H9 (cell line): ENCODE measurements at regions not wholly inside any gene's neighbourhood (a gene's known extent, or its start where the extent isn't known, plus 50 kb on each side); places are given as distances from the start of the nearest gene placed in this dataset.

Experiments
- DNase-seq: peaks from one replicate; pipeline ENCODE4 v3.0.0-alpha.2; 2017
- H2AFZ ChIP-seq: one replicate; pipeline ENCODE4 v1.6.1; 2013; ENCODE audit warnings: mild to moderate bottlenecking, low read length, control low read depth, moderate library complexity
- H2AK5ac ChIP-seq: 2 replicates; pipeline ENCODE4 v1.6.1; 2013; ENCODE audit warnings: low read length, control low read depth, mixed read lengths; ENCODE audit not compliant: insufficient read length
- H2BK120ac ChIP-seq: one replicate; pipeline ENCODE4 v1.6.1; 2013; ENCODE audit warnings: low read depth, mild to moderate bottlenecking, low read length, control low read depth, inconsistent platforms; ENCODE audit not compliant: poor library complexity, severe bottlenecking
- H2BK12ac ChIP-seq: 2 replicates; pipeline ENCODE4 v1.6.1; 2013; ENCODE audit warnings: low read length, control low read depth, mixed read lengths, low read depth; ENCODE audit not compliant: insufficient read length
- H2BK15ac ChIP-seq: 2 replicates; pipeline ENCODE4 v1.6.1; 2013; ENCODE audit warnings: low read depth, low read length, control low read depth
- H2BK20ac ChIP-seq: one replicate; pipeline ENCODE4 v1.6.1; 2013; ENCODE audit warnings: low read depth, mild to moderate bottlenecking, low read length, control low read depth, inconsistent platforms; ENCODE audit not compliant: poor library complexity, severe bottlenecking
- H2BK5ac ChIP-seq: 2 replicates; pipeline ENCODE4 v1.6.1; 2013; ENCODE audit warnings: low read length, control low read depth, mixed read lengths; ENCODE audit not compliant: insufficient read length
- H3K14ac ChIP-seq: 2 replicates; pipeline ENCODE4 v1.6.1; 2013; ENCODE audit warnings: low read length, control low read depth; ENCODE audit not compliant: insufficient read depth
- H3K18ac ChIP-seq: 2 replicates; pipeline ENCODE4 v1.6.1; 2013; ENCODE audit warnings: low read depth, mild to moderate bottlenecking, mixed read lengths, low read length, control low read depth; ENCODE audit not compliant: insufficient read length
- H3K23ac ChIP-seq: 2 replicates; pipeline ENCODE4 v1.6.1; 2013; ENCODE audit warnings: low read length, control low read depth, mixed read lengths, low read depth; ENCODE audit not compliant: insufficient read length
- H3K23me2 ChIP-seq: 2 replicates; pipeline ENCODE4 v1.6.1; 2013; ENCODE audit warnings: low read depth, mild to moderate bottlenecking, mixed read lengths, low read length, control low read depth; ENCODE audit not compliant: insufficient read length, poor library complexity, severe bottlenecking
- H3K27ac ChIP-seq: 2 replicates; pipeline ENCODE4 v1.5.1; 2013; ENCODE audit warnings: low read length, control low read depth, mixed read lengths, low read depth; ENCODE audit not compliant: insufficient read length
- H3K27me3 ChIP-seq: 2 replicates; pipeline ENCODE4 v1.6.1; 2013; ENCODE audit warnings: low read length, control low read depth, inconsistent platforms; ENCODE audit not compliant: insufficient read depth
- H3K4ac ChIP-seq: 2 replicates; pipeline ENCODE4 v1.6.1; 2013; ENCODE audit warnings: low read depth, mild to moderate bottlenecking, control low read depth, inconsistent platforms, low read length, moderate library complexity
- H3K4me1 ChIP-seq: 2 replicates; pipeline ENCODE4 v1.6.1; 2013; ENCODE audit warnings: low read length, control low read depth, inconsistent platforms; ENCODE audit not compliant: insufficient read depth
- H3K4me2 ChIP-seq: 2 replicates; pipeline ENCODE4 v1.6.1; 2013; ENCODE audit warnings: low read length, control low read depth, mixed read lengths; ENCODE audit not compliant: insufficient read length, insufficient read depth
- H3K56ac ChIP-seq: 2 replicates; pipeline ENCODE4 v1.6.1; 2013; ENCODE audit warnings: low read depth, mild to moderate bottlenecking, mixed read lengths, low read length, control low read depth; ENCODE audit not compliant: insufficient read length
- H3K79me1 ChIP-seq: 2 replicates; pipeline ENCODE4 v1.6.1; 2013; ENCODE audit warnings: low read depth, mild to moderate bottlenecking, moderate library complexity, low read length, control low read depth, inconsistent platforms; ENCODE audit not compliant: insufficient read depth, poor library complexity, severe bottlenecking
- H3K79me2 ChIP-seq: 2 replicates; pipeline ENCODE4 v1.6.1; 2013; ENCODE audit warnings: low read length, control low read depth, inconsistent platforms; ENCODE audit not compliant: insufficient read depth
- H3K9ac ChIP-seq: 2 replicates; pipeline ENCODE4 v1.6.1; 2013; ENCODE audit warnings: low read length, control low read depth, mixed read lengths; ENCODE audit not compliant: insufficient read length; ENCODE audit errors: extremely low read depth
- H3K9me3 ChIP-seq: one replicate; pipeline ENCODE4 v1.6.1; 2013; ENCODE audit warnings: low read depth, low read length, inconsistent platforms; ENCODE audit not compliant: control insufficient read depth
- H3T11ph ChIP-seq: one replicate; pipeline ENCODE4 v1.6.1; 2013; ENCODE audit warnings: mild to moderate bottlenecking, low read length, control low read depth, inconsistent platforms
- H4K20me1 ChIP-seq: one replicate; pipeline ENCODE4 v1.6.1; 2013; ENCODE audit not compliant: control insufficient read depth, insufficient read length, insufficient read depth
- H4K5ac ChIP-seq: 2 replicates; pipeline ENCODE4 v1.6.1; 2013; ENCODE audit warnings: low read depth, mild to moderate bottlenecking, mixed read lengths, low read length, control low read depth; ENCODE audit not compliant: insufficient read length
- H4K8ac ChIP-seq: replicated peaks from 2 replicates; pipeline ENCODE4 v1.6.1; 2013; ENCODE audit warnings: low read length, control low read depth, mixed read lengths, low read depth; ENCODE audit not compliant: insufficient read length
- H4K91ac ChIP-seq: 2 replicates; pipeline ENCODE4 v1.6.1; 2013; ENCODE audit warnings: low read depth, mild to moderate bottlenecking, moderate library complexity, mixed read lengths, low read length, control low read depth; ENCODE audit not compliant: insufficient read length
- H3K27ac Mint-ChIP-seq, 3 experiments: 2 replicates in 2 of 3; 3 replicates in 1 of 3; pipeline ENCODE4 v1.8.0; 2020 to 2021; ENCODE audit warnings: mixed read lengths in 3 of 3, mild to moderate bottlenecking in 1 of 3, moderate library complexity in 1 of 3
- H3K27me3 Mint-ChIP-seq: 2 replicates; pipeline ENCODE4 v1.8.0; 2021; ENCODE audit warnings: low read depth, mild to moderate bottlenecking, moderate library complexity, mixed read lengths
- H3K36me3 Mint-ChIP-seq, 3 experiments: 2 replicates in 2 of 3; 3 replicates in 1 of 3; pipeline ENCODE4 v1.8.0; 2020 to 2021; ENCODE audit warnings: low read depth in 3 of 3, mixed read lengths in 3 of 3; ENCODE audit not compliant: insufficient read depth in 1 of 3
- H3K4me1 Mint-ChIP-seq, 2 experiments: 2 replicates each; pipeline ENCODE4 v1.8.0; 2020; ENCODE audit warnings: mixed read lengths in 2 of 2
- H3K4me3 Mint-ChIP-seq, 2 experiments: 2 replicates in 1 of 2; 3 replicates in 1 of 2; pipeline ENCODE4 v1.8.0; 2020 to 2021; ENCODE audit warnings: mild to moderate bottlenecking in 2 of 2, mixed read lengths in 2 of 2, moderate library complexity in 1 of 2
- H3K9me3 Mint-ChIP-seq, 2 experiments: 2 replicates in 1 of 2; 3 replicates in 1 of 2; pipeline ENCODE4 v1.8.0; 2020; ENCODE audit warnings: mild to moderate bottlenecking in 2 of 2, mixed read lengths in 2 of 2, moderate library complexity in 1 of 2
- WGBS: extraction: QIAGEN DNeasy Blood & Tissue Kit; methylation state at CpG from one replicate; pipeline ENCODE4 v1.1.7; 2013; ENCODE audit warnings: missing lambda C conversion rate, low lambda C conversion rate, mixed read lengths; ENCODE audit not compliant: insufficient read length; ENCODE audit errors: extremely low coverage; 5-methylcytosine and 5-hydroxymethylcytosine counted together
- TF ChIP-seq, protein P1 (sequence below): fragments of 200-600 bp; sonication (generic); conservative IDR thresholded peaks from 3 replicates; pipeline ENCODE4 v1.8.0; 2021; ENCODE audit warnings: antibody characterized with exemption, mild to moderate bottlenecking

DNA sequence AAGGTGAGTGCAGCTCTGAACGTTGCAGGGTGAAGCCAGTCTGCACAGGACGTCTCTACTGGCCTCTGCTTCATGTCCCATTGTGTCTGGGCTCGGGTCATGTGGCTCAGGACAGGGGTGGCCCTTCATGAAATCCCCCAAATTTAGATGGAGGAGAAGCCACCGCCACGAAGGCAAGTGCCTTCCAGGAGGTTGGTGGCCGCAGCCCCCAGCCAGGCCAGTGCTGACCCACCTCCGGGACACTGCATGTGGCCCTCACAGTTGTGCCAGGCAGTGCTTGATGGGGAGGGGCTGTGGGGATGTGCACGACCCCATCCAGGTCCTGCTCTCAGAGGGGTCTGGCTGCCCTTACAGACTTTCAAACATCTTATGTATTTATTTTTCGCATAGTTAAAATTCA is 1311.1 kb downstream of the BRD1 start:
- Histone ChIP-seq H3K79me1 (peaks cover 3% of the 10 kb centered on the region), H3K4ac (no peak overlapping the region), H2BK20ac (no peak overlapping the region), H3K27ac (no peak overlapping the region), H3K4me1 (0 out of 2 replicates have a peak, but pooled peaks cover 5% of the 10 kb centered on the region), H3K79me2 (no peaks in the 10 kb centered on the region; the same call in 1 of the 2 replicates), H3T11ph (no peak overlapping the region), H2BK5ac (no peak overlapping the region), H3K23ac (no peak overlapping the region), H3K23me2 (no peaks in the 10 kb centered on the region), H3K9ac (no peak overlapping the region), H3K18ac (no peak overlapping the region), H2BK12ac (no peak overlapping the region), H3K56ac (no peak overlapping the region), H3K14ac (no peak overlapping the region; the same call in 1 of the 2 replicates), H4K5ac (no peak overlapping the region), H3K9me3 (no peaks in the 10 kb centered on the region), H2BK15ac (no peak overlapping the region), H2AFZ (no peak overlapping the region), H3K4me2 (no peak overlapping the region), H2AK5ac (no peak overlapping the region), H2BK120ac (no peak overlapping the region), H4K8ac (no peak overlapping the region), H4K91ac (no peak overlapping the region), H3K27me3 (no peaks in the 10 kb centered on the region), H4K20me1 (no peaks in the 10 kb centered on the region)
- Mint-ChIP-seq H3K4me1 (peaks cover 15 to 18% of the 10 kb centered on the region in 2 experiments), H3K27ac (no peak overlapping the region), H3K27me3 (no peaks in the 10 kb centered on the region), H3K9me3 (no peaks in the 10 kb centered on the region), H3K4me3 (no peak overlapping the region), H3K36me3 (peaks cover 3 to 6% (median 5%) of the 10 kb centered on the region in 3 experiments; a peak in 5 of 7 replicates)
- no CpG with 5 or more reads among the region's 9 CpGs for WGBS
- TF ChIP-seq, protein P1, sequence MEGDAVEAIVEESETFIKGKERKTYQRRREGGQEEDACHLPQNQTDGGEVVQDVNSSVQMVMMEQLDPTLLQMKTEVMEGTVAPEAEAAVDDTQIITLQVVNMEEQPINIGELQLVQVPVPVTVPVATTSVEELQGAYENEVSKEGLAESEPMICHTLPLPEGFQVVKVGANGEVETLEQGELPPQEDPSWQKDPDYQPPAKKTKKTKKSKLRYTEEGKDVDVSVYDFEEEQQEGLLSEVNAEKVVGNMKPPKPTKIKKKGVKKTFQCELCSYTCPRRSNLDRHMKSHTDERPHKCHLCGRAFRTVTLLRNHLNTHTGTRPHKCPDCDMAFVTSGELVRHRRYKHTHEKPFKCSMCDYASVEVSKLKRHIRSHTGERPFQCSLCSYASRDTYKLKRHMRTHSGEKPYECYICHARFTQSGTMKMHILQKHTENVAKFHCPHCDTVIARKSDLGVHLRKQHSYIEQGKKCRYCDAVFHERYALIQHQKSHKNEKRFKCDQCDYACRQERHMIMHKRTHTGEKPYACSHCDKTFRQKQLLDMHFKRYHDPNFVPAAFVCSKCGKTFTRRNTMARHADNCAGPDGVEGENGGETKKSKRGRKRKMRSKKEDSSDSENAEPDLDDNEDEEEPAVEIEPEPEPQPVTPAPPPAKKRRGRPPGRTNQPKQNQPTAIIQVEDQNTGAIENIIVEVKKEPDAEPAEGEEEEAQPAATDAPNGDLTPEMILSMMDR = no peak
- no peak for DNase-seq
